ENCODE measurements at regions not wholly inside any gene's neighbourhood (a gene's known extent, or its start where the extent isn't known, plus 50 kb on each side); places are given as distances from the start of the nearest gene placed in this dataset.

- no peaks in the 10 kb centered on the region for H3K36me3 ChIP-seq (ENCODE audit: control insufficient read depth in 1 of 2, insufficient read depth in 2 of 2, low read length in 2 of 2)
- RAD21 ChIA-PET (ENCODE audit: low non-redundant PET in 1 of 2, low total read pairs in 2 of 2, uncharacterized antibody in 2 of 2, unreplicated experiment in 2 of 2) = no interaction called here
- CTCF ChIA-PET = no interaction called here
- DNase-seq (ENCODE audit: low read depth, low spot score) = no peak
- no peaks in the 10 kb centered on the region for H3K79me2 ChIP-seq (ENCODE audit: insufficient read depth, low read length)
- POLR2A ChIA-PET = no interaction called here
- intact Hi-C loops (cut with micrococcal nuclease) = no loop called here
- 0 out of 4 replicates have a peak, but pooled peaks cover 0 to 4% of the 10 kb centered on the region in 2 experiments for H3K9me3 ChIP-seq (ENCODE audit: control insufficient read depth in 1 of 2, insufficient read depth in 1 of 2, low read depth in 1 of 2, low read length in 2 of 2)
- no peak for ATAC-seq
- no peak overlapping the region for H3K9ac ChIP-seq (ENCODE audit: low read length)
- H4K20me1 ChIP-seq (ENCODE audit: insufficient read depth) = no peaks in the 10 kb centered on the region
- no peak overlapping the region for H3K4me2 ChIP-seq (ENCODE audit: low read length)
- peaks cover 0 to 7% of the 10 kb centered on the region in 2 experiments; a peak in 2 of 4 replicates for H3K4me1 ChIP-seq (ENCODE audit: control insufficient read depth in 1 of 2, insufficient read depth in 2 of 2, low read length in 2 of 2)
- no TSS peak for BruUV-seq (replicated peaks)
- no peak overlapping the region for H3K4me3 ChIP-seq (replicated peaks in 1 of 2; ENCODE audit: low read depth in 1 of 2, low read length in 2 of 2)
- no peak overlapping the region for H2AFZ ChIP-seq (ENCODE audit: low read depth, low read length, poor library complexity, severe bottlenecking)
- H3K9me2 ChIP-seq (ENCODE audit: insufficient read depth) = no peaks in the 10 kb centered on the region
- TF ChIP-seq REST (IDR thresholded peaks at IDR 0.05; ENCODE audit: low read depth) (no peak), ELF1 (IDR thresholded peaks at IDR 0.05; ENCODE audit: borderline replicate concordance, low read depth) (no peak), FOSL1 (IDR thresholded peaks at IDR 0.05; ENCODE audit: low read depth) (no peak), CEBPB (IDR thresholded peaks at IDR 0.05; ENCODE audit: low read depth) (no peak), SIN3A (IDR thresholded peaks at IDR 0.05; ENCODE audit: low read depth) (no peak), YY1 (IDR thresholded peaks at IDR 0.05; ENCODE audit: extremely low read depth, insufficient replicate concordance, low read depth, low read length) (no peak)
- no peak overlapping the region for H3K27ac ChIP-seq (ENCODE audit: low read depth, low read length)
- no peaks in the 10 kb centered on the region for H3K27me3 ChIP-seq (ENCODE audit: insufficient read depth, low read length)
These were observed 76.4 kb upstream of the SHISA3 start for GRCh38 chr4:42320822-42321388.

- Histone ChIP-seq H3K27ac (ENCODE audit: low read depth, low read length) (no peak overlapping the region), H3K9me2 (ENCODE audit: insufficient read depth) (no peaks in the 10 kb centered on the region), H2AFZ (ENCODE audit: low read depth, low read length, poor library complexity, severe bottlenecking) (no peak overlapping the region), H3K4me2 (ENCODE audit: low read length) (no peak overlapping the region), H3K79me2 (ENCODE audit: insufficient read depth, low read length) (no peaks in the 10 kb centered on the region), H4K20me1 (ENCODE audit: insufficient read depth) (no peaks in the 10 kb centered on the region), H3K9ac (ENCODE audit: low read length) (no peak overlapping the region), H3K4me1 (ENCODE audit: control insufficient read depth in 1 of 2, insufficient read depth in 2 of 2, low read length in 2 of 2) (no peaks in the 10 kb centered on the region), H3K36me3 (ENCODE audit: control insufficient read depth in 1 of 2, insufficient read depth in 2 of 2, low read length in 2 of 2) (no peaks in the 10 kb centered on the region), H3K27me3 (ENCODE audit: insufficient read depth, low read length) (no peaks in the 10 kb centered on the region), H3K4me3 (replicated peaks in 1 of 2; ENCODE audit: low read depth in 1 of 2, low read length in 2 of 2) (no peak overlapping the region), H3K9me3 (ENCODE audit: control insufficient read depth in 1 of 2, insufficient read depth in 1 of 2, low read depth in 1 of 2, low read length in 2 of 2) (0 out of 4 replicates have a peak, but pooled peaks cover 0 to 2% of the 10 kb centered on the region in 2 experiments)
- RAD21 ChIA-PET (ENCODE audit: low non-redundant PET in 1 of 2, low total read pairs in 2 of 2, uncharacterized antibody in 2 of 2, unreplicated experiment in 2 of 2) = no interaction called here
- intact Hi-C loops (cut with micrococcal nuclease) = no loop called here
- no TSS peak for BruUV-seq (replicated peaks)
- DNase-seq (ENCODE audit: low read depth, low spot score) (no peak), ATAC-seq (no peak)
- CTCF ChIA-PET = no interaction called here
- POLR2A ChIA-PET = no interaction called here
- TF ChIP-seq SRF (IDR thresholded peaks at IDR 0.05; ENCODE audit: low read depth) = no peak
- TF ChIP-seq ZBTB33 (IDR thresholded peaks at IDR 0.05; ENCODE audit: extremely low read depth, insufficient replicate concordance, low read length) = no peak
- TF ChIP-seq ATF3 (IDR thresholded peaks at IDR 0.05) = no peak
- no peak for TF ChIP-seq ELF1 (IDR thresholded peaks at IDR 0.05; ENCODE audit: borderline replicate concordance, low read depth)
- TF ChIP-seq CBX3 (IDR thresholded peaks at IDR 0.05; ENCODE audit: low read depth) = no peak
- no peak for TF ChIP-seq FOSL1 (IDR thresholded peaks at IDR 0.05; ENCODE audit: low read depth)
- no peak for TF ChIP-seq EZH2phosphoT487 (IDR thresholded peaks at IDR 0.05; ENCODE audit: borderline replicate concordance)
- no peak for TF ChIP-seq RAD21 (IDR thresholded peaks at IDR 0.05; ENCODE audit: low read depth)
These were observed 71.2 kb upstream of the SHISA3 start for GRCh38 chr4:42326040-42326439.

All from HCT116 (cell line).